Stimulated activated naive CD4-positive, alpha-beta T cell (primary cell): ENCODE measurements at regions not wholly inside any gene's neighbourhood (a gene's known extent, or its start where the extent isn't known, plus 50 kb on each side); places are given as distances from the start of the nearest gene placed in this dataset.

Experiments
- DNase-seq, 6 experiments: peaks; one replicate each; lab custom pipeline; 2025; lab: John Stamatoyannopoulos, UW

DNA sequence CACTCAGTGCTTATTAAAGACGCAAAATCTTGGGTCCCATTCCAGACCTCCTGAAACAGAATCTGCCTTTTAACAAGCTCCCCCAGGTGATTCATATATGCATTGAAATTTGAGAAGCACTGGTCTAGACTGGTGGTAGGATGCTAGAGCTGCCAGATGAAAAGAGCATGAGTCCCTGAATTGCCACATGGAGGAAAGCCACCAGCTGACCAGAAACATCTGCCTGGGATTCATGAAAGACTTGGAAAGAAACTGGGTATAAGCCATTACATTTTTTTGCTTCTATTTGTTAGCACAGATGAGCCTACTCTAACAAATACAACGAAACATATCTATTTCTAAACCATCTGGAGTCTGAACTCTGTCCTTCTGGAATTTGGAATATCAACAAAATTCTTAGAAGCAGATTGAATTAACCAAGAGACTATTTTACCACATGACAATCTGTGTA is 228.9 kb downstream of the RBM43 start:
- no peak for DNase-seq

DNA sequence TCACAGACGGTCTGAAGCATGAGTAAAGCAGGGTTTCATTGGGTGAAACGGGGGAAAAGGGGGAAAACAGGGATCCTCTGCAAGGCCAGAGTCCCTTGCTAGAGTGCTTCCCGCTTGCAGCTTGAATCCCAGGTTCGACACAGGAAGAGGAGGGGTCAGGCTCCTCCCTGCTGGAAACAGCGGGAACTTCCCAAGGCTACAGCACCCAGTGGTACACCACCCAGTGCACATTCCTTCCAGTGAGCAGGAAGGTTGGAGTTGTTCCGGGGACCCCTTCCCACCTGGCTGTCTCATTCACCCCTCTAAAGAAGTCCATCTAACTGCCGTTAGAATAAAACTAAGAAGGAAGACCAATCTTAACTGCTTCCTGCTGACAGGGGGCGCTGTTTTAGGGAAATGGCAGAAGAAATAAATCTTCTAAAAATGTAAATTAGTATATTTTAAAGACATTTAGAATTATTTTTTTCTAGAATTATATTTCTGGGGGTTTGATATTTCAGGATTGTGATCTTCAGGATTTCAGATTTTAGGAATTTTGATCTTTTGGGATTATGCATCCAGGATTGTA is 230.9 kb downstream of the RBM43 start:
- DNase-seq, result no peak

DNA sequence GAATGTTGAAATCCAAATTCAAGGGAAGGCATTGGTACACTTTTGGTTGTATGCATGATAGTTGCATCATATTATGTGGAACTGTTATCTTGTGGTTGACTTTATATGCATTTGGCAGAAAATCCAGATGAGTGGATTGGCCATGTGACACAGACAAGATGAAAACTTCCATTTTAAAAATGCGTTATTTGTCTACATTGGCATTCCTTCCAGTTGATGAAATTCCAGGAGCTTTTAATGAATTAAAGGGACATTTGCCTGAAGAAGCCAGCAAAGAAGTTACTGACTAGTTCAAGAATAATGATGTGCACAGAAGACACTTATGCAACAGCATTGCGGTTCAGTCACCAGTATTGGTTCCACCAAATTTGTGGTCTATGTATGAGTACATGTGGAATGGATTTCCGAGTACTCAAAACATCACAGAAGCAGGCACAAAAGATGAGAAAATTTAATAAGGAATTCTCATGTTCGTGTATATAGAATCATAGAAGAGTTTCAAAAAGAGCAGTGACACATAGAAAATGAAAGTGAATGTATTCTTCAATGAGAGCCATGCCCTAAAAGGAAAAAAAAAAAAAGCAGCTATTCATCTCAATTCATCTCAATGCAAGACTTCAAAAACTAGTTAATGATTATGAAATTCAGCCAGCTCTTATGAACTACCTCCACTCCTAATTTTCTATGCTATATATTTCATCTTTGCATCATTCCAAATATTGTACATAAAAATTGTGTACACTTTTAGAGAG is 232.1 kb downstream of the RBM43 start:
- no peak for DNase-seq

DNA sequence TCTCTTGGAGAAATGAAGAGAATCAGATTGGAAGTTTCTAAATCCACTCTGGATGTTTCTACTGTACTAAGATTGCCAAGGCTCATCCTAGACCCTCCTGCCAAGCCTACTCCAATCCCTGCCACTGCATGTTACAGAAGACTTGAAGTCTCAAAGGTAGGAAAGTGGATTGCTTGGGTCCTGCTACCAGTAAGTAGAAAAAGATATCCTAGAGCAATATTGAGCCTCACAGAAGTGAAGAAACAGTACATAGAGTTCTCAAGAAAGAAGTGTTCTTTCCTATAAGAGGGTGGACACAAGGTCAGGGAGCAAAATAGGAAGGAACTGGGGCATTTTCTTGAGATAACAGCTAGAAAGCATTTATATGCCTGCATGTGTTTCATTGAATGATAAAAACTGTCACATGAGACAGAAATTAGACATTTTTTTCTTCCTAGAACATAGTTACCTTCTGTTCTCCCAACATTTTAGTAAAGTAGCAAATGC is 232.9 kb downstream of the RBM43 start:
- no peak for DNase-seq

DNA sequence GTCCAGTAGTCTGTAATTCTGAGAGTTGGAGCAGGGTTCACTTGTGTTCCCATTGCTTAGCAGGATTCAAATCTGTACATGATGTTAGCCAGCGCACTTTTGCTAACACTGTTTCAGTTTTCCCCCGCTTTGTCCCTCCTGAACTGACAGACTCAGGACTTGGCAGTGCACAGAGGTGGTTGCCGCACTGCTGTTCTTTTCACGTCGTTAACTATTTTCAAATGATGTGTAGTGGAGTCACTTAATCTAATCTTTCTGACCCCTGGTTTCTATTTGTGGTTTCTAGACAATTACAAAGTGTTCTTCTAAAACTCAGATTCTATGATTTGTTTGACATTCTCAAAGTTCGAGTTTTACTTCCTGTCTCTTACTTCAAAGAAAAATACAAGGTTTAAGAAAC is 234.5 kb downstream of the RBM43 start:
- DNase-seq, result no peak

DNA sequence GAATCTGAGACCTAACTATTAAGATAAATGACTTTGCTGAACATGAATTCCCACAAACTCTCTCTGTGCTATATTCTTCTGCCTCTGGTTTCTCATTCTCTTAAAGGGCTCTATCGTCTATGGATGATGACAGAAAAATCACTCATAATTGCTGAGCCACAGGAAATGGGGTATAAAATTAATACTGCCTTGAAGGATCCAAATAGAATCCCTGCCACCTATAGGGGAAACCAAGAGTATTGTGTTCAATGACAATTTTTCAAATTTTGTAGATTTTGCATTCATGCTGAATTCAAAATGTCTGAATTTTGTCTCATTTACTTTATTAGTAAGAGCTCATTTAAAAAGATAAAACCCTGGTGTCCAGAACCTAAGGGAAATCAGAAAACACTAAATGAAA is 235.8 kb downstream of the RBM43 start:
- DNase-seq, result no peak

DNA sequence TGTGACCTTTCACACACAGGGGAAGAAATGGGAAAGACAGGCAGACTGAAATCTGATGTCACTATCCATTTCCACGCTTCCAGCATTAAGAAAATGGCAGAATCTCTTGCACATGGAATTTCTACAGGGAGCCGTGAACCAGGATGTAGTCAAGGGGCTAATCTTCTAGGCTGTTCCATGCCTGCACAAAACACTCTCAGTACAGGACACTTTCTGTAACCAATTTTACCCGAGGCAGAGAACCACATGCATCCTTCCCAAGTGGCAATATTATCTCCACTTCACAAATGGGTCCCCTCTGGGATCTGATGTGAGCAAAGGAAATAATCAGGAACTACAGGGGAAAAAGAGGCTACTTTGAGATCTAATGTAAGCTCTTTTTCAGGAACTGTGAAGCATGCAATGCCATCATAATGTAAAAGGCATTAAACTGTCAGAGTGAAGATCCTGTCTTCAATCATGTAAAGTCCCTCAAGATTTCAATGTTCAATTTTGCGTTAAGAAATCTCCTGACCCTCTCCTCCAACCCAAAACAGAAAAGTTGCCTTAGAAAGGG is 236.9 kb downstream of the RBM43 start:
- no peak for DNase-seq

DNA sequence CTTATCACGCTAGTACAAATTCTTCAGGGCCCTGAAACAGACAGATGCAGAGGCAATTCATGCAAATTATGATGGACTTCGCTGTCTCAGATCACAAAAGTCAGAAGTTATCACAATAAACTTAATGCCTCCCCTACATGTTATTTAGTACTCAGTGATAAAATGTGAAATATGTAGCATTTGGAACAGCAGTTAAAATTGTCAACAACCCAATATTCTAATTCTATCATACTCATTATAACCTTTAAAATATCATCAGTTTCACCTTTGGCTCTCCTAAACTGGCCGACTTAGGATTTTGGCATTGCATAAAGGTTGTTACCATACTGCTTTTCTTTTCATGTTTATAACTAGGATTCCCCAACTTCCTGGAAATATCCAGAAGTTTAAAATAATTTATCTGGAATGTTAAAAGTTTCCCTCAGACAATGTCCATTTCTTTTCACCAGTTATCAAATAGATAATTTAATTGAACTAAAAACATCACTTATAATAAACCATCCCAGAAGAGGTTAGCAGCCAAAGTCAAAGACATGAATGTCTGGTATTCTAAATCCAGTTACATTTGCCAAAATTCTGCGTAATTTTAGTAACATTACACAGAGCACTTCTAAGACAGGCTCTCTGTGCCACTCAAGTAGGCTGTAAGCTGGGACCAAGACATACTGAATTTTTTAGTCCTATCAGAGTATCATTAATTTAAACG is 239.8 kb downstream of the RBM43 start:
- DNase-seq, result no peak

DNA sequence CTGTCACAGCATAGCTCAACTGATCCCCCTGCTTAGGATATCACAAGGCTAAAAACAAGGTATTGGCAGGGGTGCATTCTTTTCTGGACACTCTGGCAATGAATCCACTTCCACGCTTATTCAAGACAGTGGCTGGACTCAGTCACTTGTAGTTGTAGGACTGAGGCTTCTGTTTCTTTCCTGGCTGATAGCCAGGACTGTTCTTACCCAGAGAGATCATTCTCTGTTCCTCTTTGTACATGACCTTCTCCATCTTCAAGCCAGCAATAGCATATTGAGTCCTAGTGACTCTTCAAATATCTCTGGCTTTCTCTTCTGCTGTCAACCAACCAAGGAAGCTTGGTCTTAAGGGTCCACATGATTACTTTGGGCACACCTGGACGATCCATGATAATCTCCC is 241.3 kb downstream of the RBM43 start:
- no peak for DNase-seq

DNA sequence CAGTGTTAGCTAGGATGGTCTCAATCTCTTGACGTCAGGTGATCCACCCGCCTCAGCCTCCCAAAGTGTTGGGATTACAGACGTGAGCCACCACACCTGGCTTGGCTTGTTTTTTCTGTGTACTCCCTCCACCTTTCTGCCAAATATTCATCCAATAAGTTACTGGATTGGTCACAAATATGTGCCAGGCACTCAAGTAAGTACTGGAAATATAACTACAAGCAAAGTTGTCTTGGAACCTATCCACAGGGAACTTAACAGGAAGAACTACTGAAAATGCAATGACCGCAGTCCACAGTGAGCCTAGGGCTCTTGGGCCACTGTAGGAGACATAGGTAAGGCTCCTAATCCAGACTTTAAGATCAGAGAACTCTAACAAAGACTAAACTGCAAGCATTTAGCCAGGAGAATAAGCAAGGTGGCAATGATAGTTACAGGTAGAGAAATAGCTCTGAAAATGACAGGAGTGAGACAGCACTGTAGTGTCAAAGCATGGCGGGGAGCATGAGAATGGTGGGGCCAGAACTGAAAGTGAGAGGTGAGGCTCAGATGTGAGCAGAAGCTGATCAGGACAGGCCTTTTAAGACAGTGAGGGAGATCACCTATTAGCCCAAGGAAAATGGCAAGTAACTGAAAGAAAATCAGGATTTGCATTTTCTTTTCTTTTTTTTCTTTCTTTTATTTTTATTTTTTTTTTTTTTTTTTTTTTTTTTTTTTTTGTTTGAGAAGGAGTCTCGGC is 252.1 kb downstream of the RBM43 start:
- DNase-seq, result no peak

DNA sequence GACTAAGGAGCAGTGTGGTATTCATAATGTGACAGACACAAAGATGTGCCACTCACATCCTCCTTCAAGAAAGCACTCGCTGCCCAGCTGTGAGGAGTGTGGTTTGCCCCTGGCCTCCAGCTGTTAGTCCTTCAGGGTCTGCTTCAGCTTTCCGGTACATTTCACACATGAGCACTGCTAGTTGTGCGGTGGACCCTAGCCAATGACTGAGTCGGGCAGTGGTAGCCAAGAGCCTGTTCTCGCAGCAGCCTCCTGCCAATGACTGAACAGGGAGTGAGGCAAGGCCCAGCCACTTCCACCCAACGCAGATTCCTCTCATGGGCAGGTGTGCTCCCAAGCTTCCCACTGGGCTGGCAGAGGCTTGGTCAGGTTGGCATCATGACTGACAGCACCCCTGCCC is 254.3 kb downstream of the RBM43 start:
- no peak for DNase-seq

DNA sequence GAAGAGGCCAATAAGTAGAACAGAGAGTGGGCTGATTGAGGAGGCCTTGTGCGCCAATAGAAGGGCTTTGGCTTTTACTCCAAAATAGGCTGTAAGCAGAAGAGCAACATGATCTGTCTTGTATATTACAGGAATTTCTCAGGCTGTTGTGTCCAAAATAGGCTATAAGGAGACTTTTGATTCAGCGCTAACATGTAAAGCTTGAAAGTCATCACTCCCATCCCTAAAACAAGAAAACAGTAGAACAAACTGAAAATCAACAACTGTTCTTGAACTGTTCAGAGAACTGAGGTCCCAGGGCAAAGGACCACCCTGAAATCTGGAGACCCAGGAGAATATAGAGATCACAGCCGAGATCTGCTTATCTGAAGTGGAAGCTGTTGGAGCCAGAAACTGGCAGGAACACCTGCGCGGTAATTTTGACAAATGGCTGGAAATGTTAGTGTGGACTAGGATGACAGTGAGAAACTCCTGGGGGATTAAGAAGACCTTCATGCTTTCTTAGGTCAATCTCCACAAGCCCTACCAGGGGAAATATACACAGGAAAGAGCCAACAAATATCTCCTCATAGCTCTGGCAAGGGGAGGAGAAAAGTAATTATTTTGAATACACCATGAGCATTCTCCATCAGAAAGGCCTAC is 258.6 kb downstream of the RBM43 start:
- DNase-seq, result no peak

DNA sequence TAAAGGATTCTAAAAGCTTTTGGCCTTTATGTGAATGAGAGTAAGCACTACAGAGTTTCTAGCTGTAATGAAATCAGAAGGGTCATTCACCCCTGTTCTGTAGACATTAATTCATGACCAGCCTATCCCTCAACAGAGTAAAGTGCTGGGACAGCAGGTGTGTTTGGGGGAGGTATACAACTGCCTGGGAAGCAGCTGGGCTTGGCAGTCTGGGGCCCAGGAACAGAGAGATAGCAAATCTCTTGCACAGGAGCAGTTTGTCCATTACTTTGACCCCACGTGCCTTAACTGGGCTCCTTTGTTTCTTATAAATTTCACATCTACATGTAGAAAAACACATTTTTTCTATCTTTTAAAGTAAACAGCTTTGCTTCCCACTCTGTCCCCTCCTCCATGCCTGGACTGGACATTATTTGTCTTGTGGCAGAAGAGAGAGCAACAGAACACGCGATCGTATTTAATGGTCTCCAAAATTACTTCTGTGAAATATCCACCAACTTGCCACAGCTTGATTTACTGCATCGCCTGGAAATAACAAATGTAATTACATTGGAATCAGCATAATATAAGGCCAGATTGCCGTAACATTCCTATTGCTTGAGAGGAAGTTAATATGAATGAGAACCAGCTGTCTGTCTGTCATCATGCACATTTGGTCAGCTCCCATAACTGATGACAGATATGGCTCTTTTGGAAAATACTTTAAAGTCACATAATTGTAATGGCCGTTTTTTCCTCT is 263.8 kb downstream of the RBM43 start:
- no peak for DNase-seq

DNA sequence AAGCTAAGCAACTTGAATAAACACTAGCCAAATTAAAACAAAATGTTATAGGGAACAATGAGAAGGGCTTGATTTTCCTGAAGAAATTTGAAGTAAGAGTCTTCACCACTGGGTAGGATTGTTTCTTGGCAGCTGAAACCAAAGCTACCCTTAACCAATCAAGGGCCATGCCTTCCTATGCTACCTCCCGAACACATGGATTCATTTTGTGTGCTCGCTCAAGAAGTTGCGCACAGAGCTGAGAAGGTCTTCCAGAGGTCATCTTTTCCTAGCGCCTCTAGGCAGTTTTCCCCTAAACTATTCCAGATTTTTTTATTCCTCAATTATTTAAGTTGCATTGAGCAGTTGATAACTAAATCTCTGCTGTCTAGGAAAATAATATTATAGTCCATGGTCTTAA is 264.6 kb downstream of the RBM43 start:
- DNase-seq, result no peak

DNA sequence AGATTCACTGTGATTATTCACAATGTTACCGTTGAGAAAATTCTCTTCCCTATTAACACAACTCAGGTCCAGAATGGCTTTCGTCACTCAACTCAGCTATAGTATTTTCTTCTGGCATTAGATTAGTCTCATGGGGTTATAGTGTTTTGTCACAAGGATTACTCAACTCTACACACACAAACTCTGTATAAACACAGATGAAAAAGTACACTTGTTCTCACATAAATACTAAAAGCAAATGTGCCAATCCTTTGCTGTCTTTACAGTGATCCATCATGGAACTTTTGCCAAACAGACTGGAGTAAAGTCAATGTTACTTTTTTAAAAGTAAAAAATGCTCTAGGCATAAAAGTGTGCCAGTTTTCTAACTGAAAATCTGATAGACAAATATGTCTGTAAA is 267.6 kb downstream of the RBM43 start:
- DNase-seq, result no peak

DNA sequence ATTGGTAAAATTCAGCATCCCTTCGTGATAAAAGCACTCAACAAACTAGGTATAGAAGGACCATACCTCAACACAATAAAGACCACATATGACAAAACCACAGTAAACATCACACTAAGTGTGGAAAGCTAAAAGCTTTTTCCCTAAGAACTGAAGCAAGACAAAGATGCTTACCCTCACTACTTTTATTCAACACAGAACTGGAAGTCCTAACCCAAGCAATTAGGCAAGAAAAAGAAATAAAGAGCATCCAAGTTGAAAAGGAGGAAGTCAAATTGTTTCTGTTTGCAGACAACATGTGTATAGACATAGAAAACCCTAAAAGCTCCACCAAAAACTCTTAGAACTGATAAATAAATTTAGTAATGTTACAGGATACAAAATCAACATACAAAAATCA is 271.7 kb downstream of the RBM43 start:
- DNase-seq, result no peak

DNA sequence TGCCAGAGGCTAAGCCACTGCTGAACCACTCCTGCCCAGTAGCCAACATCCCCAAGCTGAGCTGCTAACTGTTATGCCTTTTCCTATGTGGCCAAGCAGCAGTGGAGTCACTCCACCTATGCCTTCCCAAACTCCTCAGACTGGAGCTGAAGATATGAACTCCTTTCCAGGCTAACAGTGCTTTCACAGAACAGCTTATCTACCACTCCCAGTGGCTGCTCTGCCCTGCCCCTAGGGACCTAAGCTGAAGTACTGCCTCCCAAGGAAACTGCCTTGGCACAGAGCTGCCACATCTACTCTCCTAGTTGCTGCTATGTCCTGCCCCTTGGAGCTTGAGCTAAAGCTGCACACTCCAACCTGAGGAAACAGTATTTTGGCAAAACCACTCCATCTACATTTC is 275.9 kb downstream of the RBM43 start:
- no peak for DNase-seq

DNA sequence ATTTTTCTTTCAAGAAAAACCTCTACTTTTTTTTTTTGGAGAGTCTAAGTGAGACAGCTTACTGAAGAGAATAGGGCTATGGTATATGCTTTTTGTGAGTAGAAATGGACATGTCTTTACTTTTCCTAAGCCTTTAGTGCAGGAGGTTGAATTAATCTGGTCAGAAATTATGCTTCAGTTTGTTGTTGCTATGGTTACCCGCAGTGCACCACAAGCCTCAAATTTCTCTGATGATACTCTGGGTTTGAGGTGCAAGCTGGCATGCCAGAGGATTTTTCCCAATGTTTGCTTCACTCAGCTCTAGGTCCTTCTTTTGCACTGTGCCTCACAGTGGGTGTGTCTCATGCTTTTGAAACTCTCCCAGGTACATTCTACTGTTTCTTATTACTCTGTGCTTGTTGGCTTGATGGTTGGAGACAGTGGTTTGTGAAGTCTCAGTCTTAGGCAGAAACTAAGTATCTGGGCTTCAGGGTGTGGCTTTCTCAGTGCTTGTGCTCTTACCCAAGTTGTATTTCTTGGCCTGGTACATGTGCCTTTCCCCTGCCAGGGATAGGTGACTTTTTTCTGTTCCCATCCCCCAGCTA is 278.3 kb downstream of the RBM43 start:
- DNase-seq, result no peak

DNA sequence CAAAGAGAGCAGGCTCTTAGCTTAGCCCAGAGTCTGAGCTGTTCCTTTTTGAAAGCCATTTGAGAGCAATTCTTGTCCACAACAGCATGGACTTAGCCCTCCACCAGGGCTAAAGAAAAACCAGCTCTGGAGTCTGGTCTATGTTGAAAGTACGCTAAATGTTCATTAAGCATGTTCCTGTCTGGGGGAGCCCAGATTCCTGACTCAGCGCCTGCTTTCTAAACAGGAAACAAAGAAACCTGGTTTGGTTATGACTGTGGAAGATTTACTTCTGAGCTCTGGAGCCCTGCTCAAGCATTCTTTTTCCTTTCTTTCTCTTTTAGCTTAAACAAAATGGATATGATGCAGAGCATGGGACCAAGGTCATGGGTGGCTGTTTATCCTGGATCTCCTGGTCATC is 279.8 kb downstream of the RBM43 start:
- DNase-seq, result no peak

DNA sequence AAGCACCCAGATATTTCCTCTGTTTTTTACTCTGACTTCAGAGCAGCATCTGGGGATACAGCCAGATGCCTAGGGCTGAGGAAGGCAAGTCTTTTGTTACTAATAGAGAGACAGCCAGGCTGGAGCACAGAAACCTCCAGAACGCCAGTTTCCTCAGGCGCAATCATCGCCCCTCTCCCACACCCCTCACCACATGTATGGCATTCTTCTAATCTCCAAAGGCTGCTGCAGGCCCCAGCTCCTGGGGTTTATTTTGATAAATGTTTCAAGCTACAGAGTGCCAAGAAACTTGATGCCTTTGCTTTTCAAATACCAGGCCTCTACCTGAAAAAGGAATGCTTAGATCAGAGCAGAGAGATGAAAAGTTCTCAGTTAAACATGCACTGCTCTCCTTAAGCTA is 283.6 kb downstream of the RBM43 start:
- DNase-seq, result no peak

DNA sequence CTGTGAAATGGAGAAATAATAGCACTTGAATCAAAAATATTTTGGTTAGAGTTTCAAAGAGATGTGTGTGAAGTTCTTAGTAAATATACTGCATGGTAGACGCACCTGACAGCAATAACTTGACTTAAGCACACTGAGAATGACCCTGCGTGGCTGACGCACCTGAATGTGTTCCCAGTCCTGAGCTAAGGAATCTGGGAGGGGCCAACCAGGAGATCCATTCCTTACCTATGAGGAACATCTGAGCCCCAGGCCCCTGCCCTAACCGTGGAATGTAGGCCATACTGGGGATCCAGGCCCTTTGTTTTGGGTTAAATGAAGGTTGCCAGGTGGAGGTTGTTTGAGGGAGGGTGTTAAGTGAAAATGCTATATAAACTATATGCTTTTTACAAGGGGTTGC is 284.4 kb downstream of the RBM43 start:
- DNase-seq, result no peak
